ENCODE measurements at regions not wholly inside any gene's neighbourhood (a gene's known extent, or its start where the extent isn't known, plus 50 kb on each side); places are given as distances from the start of the nearest gene placed in this dataset.

DNA sequence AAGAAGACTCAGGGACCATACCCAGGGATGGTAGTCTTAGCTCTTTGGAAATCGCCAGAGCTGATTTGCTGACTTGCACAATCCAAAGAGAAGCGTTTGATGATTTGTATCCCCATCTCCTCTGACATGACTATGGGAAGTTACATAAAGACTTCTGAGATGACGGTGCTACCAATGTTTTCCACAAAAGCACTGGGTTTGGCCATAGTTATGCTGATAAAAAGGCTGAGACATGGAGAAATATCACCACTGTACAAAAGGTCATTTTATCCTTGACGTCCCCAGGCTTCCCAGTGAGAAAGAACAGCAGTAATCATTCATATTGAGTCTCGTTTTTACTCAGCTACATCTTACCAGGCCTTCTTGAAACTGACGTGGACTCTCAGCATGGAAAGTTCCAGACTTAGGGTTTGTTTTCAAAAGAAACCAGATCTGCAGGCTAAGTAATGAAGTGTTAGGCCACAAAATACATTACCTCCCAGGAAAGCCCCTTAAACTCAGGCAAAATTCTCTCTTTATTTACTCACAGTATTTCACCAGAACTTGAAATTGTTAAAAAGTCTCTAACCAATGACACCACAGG lies 370.3 kb upstream of the JARID2 start:
- H3K9me3 Mint-ChIP-seq (ENCODE audit: unreplicated experiment): peaks cover 2% of the 10 kb centered on the region
- no peak overlapping the region for H3K4me3 Mint-ChIP-seq (ENCODE audit: unreplicated experiment)
- TF ChIP-seq, protein P1, sequence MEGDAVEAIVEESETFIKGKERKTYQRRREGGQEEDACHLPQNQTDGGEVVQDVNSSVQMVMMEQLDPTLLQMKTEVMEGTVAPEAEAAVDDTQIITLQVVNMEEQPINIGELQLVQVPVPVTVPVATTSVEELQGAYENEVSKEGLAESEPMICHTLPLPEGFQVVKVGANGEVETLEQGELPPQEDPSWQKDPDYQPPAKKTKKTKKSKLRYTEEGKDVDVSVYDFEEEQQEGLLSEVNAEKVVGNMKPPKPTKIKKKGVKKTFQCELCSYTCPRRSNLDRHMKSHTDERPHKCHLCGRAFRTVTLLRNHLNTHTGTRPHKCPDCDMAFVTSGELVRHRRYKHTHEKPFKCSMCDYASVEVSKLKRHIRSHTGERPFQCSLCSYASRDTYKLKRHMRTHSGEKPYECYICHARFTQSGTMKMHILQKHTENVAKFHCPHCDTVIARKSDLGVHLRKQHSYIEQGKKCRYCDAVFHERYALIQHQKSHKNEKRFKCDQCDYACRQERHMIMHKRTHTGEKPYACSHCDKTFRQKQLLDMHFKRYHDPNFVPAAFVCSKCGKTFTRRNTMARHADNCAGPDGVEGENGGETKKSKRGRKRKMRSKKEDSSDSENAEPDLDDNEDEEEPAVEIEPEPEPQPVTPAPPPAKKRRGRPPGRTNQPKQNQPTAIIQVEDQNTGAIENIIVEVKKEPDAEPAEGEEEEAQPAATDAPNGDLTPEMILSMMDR (IDR thresholded peaks at IDR 0.05; ENCODE audit: partially characterized antibody, unreplicated experiment): no peak
- H3K27ac Mint-ChIP-seq (ENCODE audit: unreplicated experiment): no peak overlapping the region
- DNase-seq: no peak
- no peaks in the 10 kb centered on the region for H3K36me3 Mint-ChIP-seq (ENCODE audit: unreplicated experiment)
- peaks cover 3% of the 10 kb centered on the region for H3K27me3 Mint-ChIP-seq (ENCODE audit: unreplicated experiment)
- H3K4me1 Mint-ChIP-seq (ENCODE audit: low read depth, unreplicated experiment): peaks cover 10% of the 10 kb centered on the region

DNA sequence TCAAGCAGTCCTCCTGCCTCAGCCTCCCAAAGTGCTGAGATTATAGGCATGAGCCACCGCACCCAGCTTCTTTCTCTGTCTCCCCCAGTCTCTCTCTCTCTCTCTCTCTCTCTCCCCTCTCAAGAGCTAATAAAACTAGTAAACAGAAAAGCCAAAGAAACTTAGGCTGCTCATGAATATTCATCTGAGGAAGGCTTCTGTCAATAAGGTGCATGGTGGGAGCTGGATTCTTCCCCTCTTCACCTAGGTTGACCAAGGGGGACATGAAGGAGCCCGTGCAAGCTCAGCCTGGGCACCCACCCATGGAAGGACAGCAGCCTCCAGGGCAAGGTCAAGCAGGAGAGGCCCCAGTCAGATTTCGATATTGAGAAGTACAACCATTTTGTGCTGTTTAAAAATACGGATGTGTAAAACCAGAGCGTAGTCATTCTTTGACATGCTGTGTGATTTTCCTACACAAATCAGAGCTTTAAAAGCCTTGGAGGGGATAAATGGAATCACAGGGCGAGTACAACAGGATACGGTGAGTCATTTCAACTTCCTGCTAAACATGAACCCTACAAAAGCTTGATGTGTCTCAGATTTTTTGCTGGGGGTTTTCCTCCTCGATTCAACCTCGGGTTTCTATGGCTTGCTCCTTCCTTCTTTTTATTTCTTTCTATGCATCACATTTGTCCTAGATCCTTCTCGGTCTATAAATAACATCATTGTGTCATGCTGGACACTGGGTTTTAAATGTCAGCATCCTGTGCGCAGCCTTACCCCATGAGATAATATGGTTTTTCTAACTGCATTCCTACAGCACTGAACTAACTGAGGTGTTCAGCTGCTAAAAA lies 368.9 kb upstream of the JARID2 start:
- no peak overlapping the region for H3K27ac Mint-ChIP-seq (ENCODE audit: unreplicated experiment)
- H3K36me3 Mint-ChIP-seq (ENCODE audit: unreplicated experiment): no peaks in the 10 kb centered on the region
- TF ChIP-seq, protein P1 (IDR thresholded peaks at IDR 0.05; ENCODE audit: partially characterized antibody, unreplicated experiment): no peak
- H3K4me3 Mint-ChIP-seq (ENCODE audit: unreplicated experiment): no peak overlapping the region
- peaks cover 2% of the 10 kb centered on the region for H3K9me3 Mint-ChIP-seq (ENCODE audit: unreplicated experiment)
- H3K27me3 Mint-ChIP-seq (ENCODE audit: unreplicated experiment): peaks cover 3% of the 10 kb centered on the region
- DNase-seq: no peak
- H3K4me1 Mint-ChIP-seq (ENCODE audit: low read depth, unreplicated experiment): peaks cover 5% of the 10 kb centered on the region

DNA sequence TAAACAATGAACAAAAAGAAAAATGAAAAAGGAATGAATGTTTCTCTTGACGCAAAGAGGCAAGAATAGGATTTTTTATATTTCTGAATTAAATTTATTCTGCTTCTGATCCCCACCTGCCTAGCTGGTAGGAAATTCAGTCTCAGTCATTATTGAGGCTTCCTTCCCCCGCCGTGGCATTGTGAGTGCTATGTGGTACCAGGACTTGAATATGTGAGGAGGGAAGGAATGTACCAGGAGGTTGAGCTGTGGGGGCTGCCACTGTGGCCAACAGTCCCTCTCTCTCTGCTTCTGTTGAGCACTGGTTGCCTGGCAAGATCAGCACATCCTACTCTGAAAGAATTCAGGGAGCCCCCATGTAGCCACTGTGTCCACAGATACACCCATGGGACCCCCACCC lies 368.1 kb upstream of the JARID2 start:
- TF ChIP-seq, protein P1 (IDR thresholded peaks at IDR 0.05; ENCODE audit: partially characterized antibody, unreplicated experiment): no peak
- no peak for DNase-seq
- H3K4me3 Mint-ChIP-seq (ENCODE audit: unreplicated experiment): no peak overlapping the region
- H3K27me3 Mint-ChIP-seq (ENCODE audit: unreplicated experiment): peaks cover 3% of the 10 kb centered on the region
- no peak overlapping the region for H3K27ac Mint-ChIP-seq (ENCODE audit: unreplicated experiment)
- H3K4me1 Mint-ChIP-seq (ENCODE audit: low read depth, unreplicated experiment): peaks cover 13% of the 10 kb centered on the region
- no peaks in the 10 kb centered on the region for H3K36me3 Mint-ChIP-seq (ENCODE audit: unreplicated experiment)
- H3K9me3 Mint-ChIP-seq (ENCODE audit: unreplicated experiment): peaks cover 2% of the 10 kb centered on the region

DNA sequence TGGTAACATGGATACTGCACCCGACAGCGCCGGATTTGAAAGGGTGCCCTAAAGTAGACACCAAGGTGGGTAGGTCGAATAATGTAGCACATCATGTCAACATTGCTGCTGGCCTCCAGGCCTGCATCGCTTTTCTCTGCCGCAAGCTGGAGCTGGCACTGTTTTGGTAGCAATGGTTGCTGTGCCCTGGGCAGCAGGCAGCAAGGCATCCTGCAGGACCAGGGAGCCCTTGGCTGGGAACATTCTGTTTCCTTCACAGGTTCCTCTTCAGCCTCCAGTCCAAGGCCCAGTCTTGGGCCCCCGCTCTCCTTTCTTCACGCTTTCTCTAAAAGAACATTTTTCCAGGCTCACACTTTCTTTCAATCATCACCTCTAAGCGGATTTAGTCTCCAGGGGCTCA lies 365.8 kb upstream of the JARID2 start:
- DNase-seq: no peak
- Mint-ChIP-seq H3K27ac (ENCODE audit: unreplicated experiment) (no peak overlapping the region), H3K27me3 (ENCODE audit: unreplicated experiment) (peaks cover 3% of the 10 kb centered on the region), H3K36me3 (ENCODE audit: unreplicated experiment) (no peaks in the 10 kb centered on the region), H3K9me3 (ENCODE audit: unreplicated experiment) (peaks cover 2% of the 10 kb centered on the region), H3K4me3 (ENCODE audit: unreplicated experiment) (no peak overlapping the region), H3K4me1 (ENCODE audit: low read depth, unreplicated experiment) (peaks cover 19% of the 10 kb centered on the region)
- TF ChIP-seq, protein P1 (IDR thresholded peaks at IDR 0.05; ENCODE audit: partially characterized antibody, unreplicated experiment): no peak

DNA sequence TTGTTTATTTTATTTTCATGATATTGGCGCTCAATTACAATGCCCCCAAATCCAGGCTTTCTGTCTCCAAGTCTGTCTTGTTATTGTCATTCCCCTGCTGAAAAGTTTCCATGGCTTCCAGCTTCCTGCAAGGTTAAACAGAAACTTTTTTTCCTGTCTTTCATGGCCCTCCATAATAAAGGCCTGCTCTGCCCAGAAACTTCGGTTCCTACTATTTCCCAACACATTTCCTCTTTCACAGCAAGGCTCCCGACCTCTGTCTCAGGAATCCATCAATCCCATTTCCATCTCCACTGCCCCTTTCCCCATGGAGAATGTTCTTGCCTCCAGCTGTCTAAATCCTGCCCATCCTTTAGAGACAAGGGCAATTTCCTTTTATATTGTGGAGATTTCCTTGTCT lies 365.2 kb upstream of the JARID2 start:
- peaks cover 2% of the 10 kb centered on the region for H3K9me3 Mint-ChIP-seq (ENCODE audit: unreplicated experiment)
- no peak for DNase-seq
- H3K36me3 Mint-ChIP-seq (ENCODE audit: unreplicated experiment): no peaks in the 10 kb centered on the region
- TF ChIP-seq, protein P1 (IDR thresholded peaks at IDR 0.05; ENCODE audit: partially characterized antibody, unreplicated experiment): no peak
- no peak overlapping the region for H3K27ac Mint-ChIP-seq (ENCODE audit: unreplicated experiment)
- peaks cover 3% of the 10 kb centered on the region for H3K27me3 Mint-ChIP-seq (ENCODE audit: unreplicated experiment)
- no peak overlapping the region for H3K4me3 Mint-ChIP-seq (ENCODE audit: unreplicated experiment)
- H3K4me1 Mint-ChIP-seq (ENCODE audit: low read depth, unreplicated experiment): peaks cover 19% of the 10 kb centered on the region

All from glutamatergic neuron (in vitro differentiated cells).